ENCODE measurements at regions not wholly inside any gene's neighbourhood (a gene's known extent, or its start where the extent isn't known, plus 50 kb on each side); places are given as distances from the start of the nearest gene placed in this dataset.
"Not testable (repeated sequence)": the region's sequence is repeated elsewhere in the genome, so short reads cannot be mapped to it uniquely, and the experiment has no call there.

GRCh38 chr13:63497601-63498000, 2082.0 kb upstream of the PCDH20 start:
- Histone ChIP-seq H3K4me1 (ENCODE audit: insufficient read depth) (no peaks in the 10 kb centered on the region), H3K27ac (ENCODE audit: low read depth) (no peak overlapping the region), H3K36me3 (ENCODE audit: insufficient read depth) (no peaks in the 10 kb centered on the region), H3K4me3 (ENCODE audit: low read depth, low read length) (no peak overlapping the region)
- no peak for DNase-seq (ENCODE audit: extremely low spot score)

GRCh38 chr13:63492604-63493003, 2077.0 kb upstream of the PCDH20 start:
- 86% methylated on average over 2 of the region's 2 CpGs for WGBS
- H3K27ac ChIP-seq (ENCODE audit: low read depth), result no peak overlapping the region
- H3K4me1 ChIP-seq (ENCODE audit: insufficient read depth), result no peaks in the 10 kb centered on the region
- no peak for DNase-seq (ENCODE audit: extremely low spot score)
- no peaks in the 10 kb centered on the region for H3K36me3 ChIP-seq (ENCODE audit: insufficient read depth)
- H3K4me3 ChIP-seq (ENCODE audit: low read depth, low read length), result no peak overlapping the region

- no peak for DNase-seq (ENCODE audit: extremely low spot score)
- H3K27ac ChIP-seq (ENCODE audit: low read depth), result no peak overlapping the region
- no peaks in the 10 kb centered on the region for H3K36me3 ChIP-seq (ENCODE audit: insufficient read depth)
- 93% methylated on average over 1 of the region's 1 CpG for WGBS
- H3K4me1 ChIP-seq (ENCODE audit: insufficient read depth), result no peaks in the 10 kb centered on the region
- H3K4me3 ChIP-seq (ENCODE audit: low read depth, low read length), result no peak overlapping the region
Measured at GRCh38 chr13:63490149-63490548, 2074.5 kb upstream of the PCDH20 start.

- H3K4me1 ChIP-seq (ENCODE audit: insufficient read depth), result no peaks in the 10 kb centered on the region
- H3K27ac ChIP-seq (ENCODE audit: low read depth), result no peak overlapping the region
- no peak overlapping the region for H3K4me3 ChIP-seq (ENCODE audit: low read depth, low read length)
- no peak for DNase-seq (ENCODE audit: extremely low spot score)
- no peaks in the 10 kb centered on the region for H3K36me3 ChIP-seq (ENCODE audit: insufficient read depth)
Measured at GRCh38 chr13:63481334-63481733, 2065.7 kb upstream of the PCDH20 start.

- Histone ChIP-seq H3K4me1 (ENCODE audit: insufficient read depth) (no peaks in the 10 kb centered on the region), H3K27ac (ENCODE audit: low read depth) (no peak overlapping the region), H3K4me3 (ENCODE audit: low read depth, low read length) (no peak overlapping the region), H3K36me3 (ENCODE audit: insufficient read depth) (no peaks in the 10 kb centered on the region)
- WGBS, result 70% methylated on average over 1 of the region's 1 CpG
- no peak for DNase-seq (ENCODE audit: extremely low spot score)
Measured at GRCh38 chr13:63472711-63473110, 2057.1 kb upstream of the PCDH20 start.

GRCh38 chr13:63463782-63464610, 2048.3 kb upstream of the PCDH20 start:
- WGBS, result 64% methylated on average over 1 of the region's 1 CpG
- H3K36me3 ChIP-seq (ENCODE audit: insufficient read depth), result no peaks in the 10 kb centered on the region
- H3K27ac ChIP-seq (ENCODE audit: low read depth), result no peak overlapping the region
- H3K4me1 ChIP-seq (ENCODE audit: insufficient read depth), result no peaks in the 10 kb centered on the region
- no peak overlapping the region for H3K4me3 ChIP-seq (ENCODE audit: low read depth, low read length)
- DNase-seq (ENCODE audit: extremely low spot score), result no peak

- H3K4me1 ChIP-seq (ENCODE audit: insufficient read depth), result no peaks in the 10 kb centered on the region
- no peak overlapping the region for H3K27ac ChIP-seq (ENCODE audit: low read depth)
- WGBS, result 59% methylated on average over 2 of the region's 2 CpGs
- H3K4me3 ChIP-seq (ENCODE audit: low read depth, low read length), result no peak overlapping the region
- no peak for DNase-seq (ENCODE audit: extremely low spot score)
- no peaks in the 10 kb centered on the region for H3K36me3 ChIP-seq (ENCODE audit: insufficient read depth)
Measured at GRCh38 chr13:63460462-63461090, 2044.9 kb upstream of the PCDH20 start.

GRCh38 chr13:63457186-63457585, 2041.5 kb upstream of the PCDH20 start:
- H3K4me1 ChIP-seq (ENCODE audit: insufficient read depth), result no peaks in the 10 kb centered on the region
- H3K27ac ChIP-seq (ENCODE audit: low read depth), result no peak overlapping the region
- DNase-seq (ENCODE audit: extremely low spot score), result no peak
- H3K36me3 ChIP-seq (ENCODE audit: insufficient read depth), result no peaks in the 10 kb centered on the region
- 58% methylated on average over 1 of the region's 1 CpG for WGBS
- H3K4me3 ChIP-seq (ENCODE audit: low read depth, low read length), result no peak overlapping the region

GRCh38 chr13:63455938-63456337, 2040.3 kb upstream of the PCDH20 start:
- Histone ChIP-seq H3K36me3 (ENCODE audit: insufficient read depth) (no peaks in the 10 kb centered on the region), H3K4me1 (ENCODE audit: insufficient read depth) (no peaks in the 10 kb centered on the region), H3K27ac (ENCODE audit: low read depth) (no peak overlapping the region), H3K4me3 (ENCODE audit: low read depth, low read length) (no peak overlapping the region)
- 96% methylated on average over 3 of the region's 3 CpGs for WGBS
- no peak for DNase-seq (ENCODE audit: extremely low spot score)

- Histone ChIP-seq H3K4me1 (ENCODE audit: insufficient read depth) (no peaks in the 10 kb centered on the region), H3K27ac (ENCODE audit: low read depth) (no peak overlapping the region), H3K4me3 (ENCODE audit: low read depth, low read length) (no peak overlapping the region), H3K36me3 (ENCODE audit: insufficient read depth) (no peaks in the 10 kb centered on the region)
- no peak for DNase-seq (ENCODE audit: extremely low spot score)
- 13% methylated on average over 1 of the region's 1 CpG for WGBS
Measured at GRCh38 chr13:63449550-63449949, 2033.9 kb upstream of the PCDH20 start.

- H3K36me3 ChIP-seq (ENCODE audit: insufficient read depth), result no peaks in the 10 kb centered on the region
- H3K4me3 ChIP-seq (ENCODE audit: low read depth, low read length), result no peak overlapping the region
- H3K4me1 ChIP-seq (ENCODE audit: insufficient read depth), result no peaks in the 10 kb centered on the region
- 87% methylated on average over 3 of the region's 3 CpGs for WGBS
- H3K27ac ChIP-seq (ENCODE audit: low read depth), result no peak overlapping the region
- DNase-seq (ENCODE audit: extremely low spot score), result no peak
Measured at GRCh38 chr13:63448692-63449091, 2033.0 kb upstream of the PCDH20 start.

GRCh38 chr13:63446329-63446728, 2030.7 kb upstream of the PCDH20 start:
- Histone ChIP-seq H3K4me1 (ENCODE audit: insufficient read depth) (no peaks in the 10 kb centered on the region), H3K4me3 (ENCODE audit: low read depth, low read length) (no peak overlapping the region), H3K36me3 (ENCODE audit: insufficient read depth) (no peaks in the 10 kb centered on the region), H3K27ac (ENCODE audit: low read depth) (no peak overlapping the region)
- 80% methylated on average over 6 of the region's 6 CpGs for WGBS
- no peak for DNase-seq (ENCODE audit: extremely low spot score)

GRCh38 chr13:63444225-63444624, 2028.6 kb upstream of the PCDH20 start:
- WGBS, result 84% methylated on average over 3 of the region's 3 CpGs
- not testable (repeated sequence) for H3K4me3 ChIP-seq (ENCODE audit: low read depth, low read length); H3K27ac ChIP-seq (ENCODE audit: low read depth); DNase-seq (ENCODE audit: extremely low spot score); H3K4me1 ChIP-seq (ENCODE audit: insufficient read depth); H3K36me3 ChIP-seq (ENCODE audit: insufficient read depth)

- Histone ChIP-seq H3K36me3 (ENCODE audit: insufficient read depth) (no peaks in the 10 kb centered on the region), H3K4me1 (ENCODE audit: insufficient read depth) (no peaks in the 10 kb centered on the region), H3K4me3 (ENCODE audit: low read depth, low read length) (no peak overlapping the region), H3K27ac (ENCODE audit: low read depth) (no peak overlapping the region)
- no peak for DNase-seq (ENCODE audit: extremely low spot score)
- WGBS, result 37% methylated on average over 4 of the region's 4 CpGs
Measured at GRCh38 chr13:63438951-63439350, 2023.3 kb upstream of the PCDH20 start.
